RWPE2 (cell line): ENCODE measurements at regions not wholly inside any gene's neighbourhood (a gene's known extent, or its start where the extent isn't known, plus 50 kb on each side); places are given as distances from the start of the nearest gene placed in this dataset.

Experiments used
- ATAC-seq: fragments of 200-7000 bp; cut with Tn5 transposase; 3 replicates; pipeline ENCODE4 v1.9.1; 2021; ENCODE audit warnings: low read depth
- DNase-seq: peaks from one replicate; pipeline ENCODE4 v3.0.0-alpha.2; 2020; ENCODE audit warnings: low spot score
- H3K27ac ChIP-seq: fragments of 450-650 bp; 2 replicates; pipeline ENCODE4 v1.5.1; 2017; ENCODE audit warnings: mild to moderate bottlenecking; ENCODE audit not compliant: poor library complexity, severe bottlenecking
- H3K27me3 ChIP-seq: fragments of 250-450 bp; sonication (Bioruptor Pico); 2 replicates; pipeline ENCODE4 v1.5.1; 2021; ENCODE audit warnings: mild to moderate bottlenecking, moderate library complexity; ENCODE audit not compliant: insufficient read depth, poor library complexity, severe bottlenecking
- H3K36me3 ChIP-seq: fragments of 250-450 bp; sonication (Bioruptor Pico); 2 replicates; pipeline ENCODE4 v1.5.1; 2020; ENCODE audit warnings: low read depth, mild to moderate bottlenecking, moderate library complexity
- H3K4me1 ChIP-seq: fragments of 250-450 bp; sonication (Bioruptor Pico); 2 replicates; pipeline ENCODE4 v1.5.1; 2021; ENCODE audit warnings: mild to moderate bottlenecking, moderate library complexity; ENCODE audit not compliant: insufficient read depth, poor library complexity, severe bottlenecking
- H3K4me3 ChIP-seq: fragments of 250-450 bp; sonication (Bioruptor Pico); 2 replicates; pipeline ENCODE4 v1.5.1; 2021; ENCODE audit warnings: mild to moderate bottlenecking, moderate library complexity; ENCODE audit not compliant: severe bottlenecking
- H3K9me3 ChIP-seq: fragments of 250-450 bp; sonication (Bioruptor Pico); 2 replicates; pipeline ENCODE4 v1.5.1; 2021; ENCODE audit warnings: mild to moderate bottlenecking, moderate library complexity; ENCODE audit not compliant: severe bottlenecking
- TF ChIP-seq, protein P1 (sequence below): fragments of 450-650 bp; IDR thresholded peaks from one replicate; pipeline ENCODE4 v1.5.1; 2017; ENCODE audit warnings: mild to moderate bottlenecking, moderate library complexity; ENCODE audit not compliant: poor library complexity, severe bottlenecking

DNA sequence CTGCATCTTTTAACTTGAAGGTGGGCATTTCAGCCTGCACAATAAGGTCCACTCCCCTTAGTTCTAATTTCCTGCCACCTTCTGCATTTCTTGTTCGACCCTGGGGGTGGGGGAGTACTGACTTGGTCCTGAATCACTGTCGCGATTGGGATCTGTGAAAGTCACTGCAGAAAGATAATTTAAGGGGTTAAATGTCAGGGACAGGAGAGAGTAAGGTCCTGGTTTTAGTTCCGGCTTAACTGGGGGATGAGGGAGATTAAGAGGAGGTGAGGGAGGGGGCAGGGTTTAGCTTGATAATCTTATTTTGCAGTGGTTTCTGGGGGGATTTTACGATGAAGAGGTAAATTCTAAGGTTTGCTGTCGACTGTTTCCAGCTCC is 128.1 kb downstream of the MRPS6 start:
- TF ChIP-seq, protein P1, sequence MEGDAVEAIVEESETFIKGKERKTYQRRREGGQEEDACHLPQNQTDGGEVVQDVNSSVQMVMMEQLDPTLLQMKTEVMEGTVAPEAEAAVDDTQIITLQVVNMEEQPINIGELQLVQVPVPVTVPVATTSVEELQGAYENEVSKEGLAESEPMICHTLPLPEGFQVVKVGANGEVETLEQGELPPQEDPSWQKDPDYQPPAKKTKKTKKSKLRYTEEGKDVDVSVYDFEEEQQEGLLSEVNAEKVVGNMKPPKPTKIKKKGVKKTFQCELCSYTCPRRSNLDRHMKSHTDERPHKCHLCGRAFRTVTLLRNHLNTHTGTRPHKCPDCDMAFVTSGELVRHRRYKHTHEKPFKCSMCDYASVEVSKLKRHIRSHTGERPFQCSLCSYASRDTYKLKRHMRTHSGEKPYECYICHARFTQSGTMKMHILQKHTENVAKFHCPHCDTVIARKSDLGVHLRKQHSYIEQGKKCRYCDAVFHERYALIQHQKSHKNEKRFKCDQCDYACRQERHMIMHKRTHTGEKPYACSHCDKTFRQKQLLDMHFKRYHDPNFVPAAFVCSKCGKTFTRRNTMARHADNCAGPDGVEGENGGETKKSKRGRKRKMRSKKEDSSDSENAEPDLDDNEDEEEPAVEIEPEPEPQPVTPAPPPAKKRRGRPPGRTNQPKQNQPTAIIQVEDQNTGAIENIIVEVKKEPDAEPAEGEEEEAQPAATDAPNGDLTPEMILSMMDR, result no peak

DNA sequence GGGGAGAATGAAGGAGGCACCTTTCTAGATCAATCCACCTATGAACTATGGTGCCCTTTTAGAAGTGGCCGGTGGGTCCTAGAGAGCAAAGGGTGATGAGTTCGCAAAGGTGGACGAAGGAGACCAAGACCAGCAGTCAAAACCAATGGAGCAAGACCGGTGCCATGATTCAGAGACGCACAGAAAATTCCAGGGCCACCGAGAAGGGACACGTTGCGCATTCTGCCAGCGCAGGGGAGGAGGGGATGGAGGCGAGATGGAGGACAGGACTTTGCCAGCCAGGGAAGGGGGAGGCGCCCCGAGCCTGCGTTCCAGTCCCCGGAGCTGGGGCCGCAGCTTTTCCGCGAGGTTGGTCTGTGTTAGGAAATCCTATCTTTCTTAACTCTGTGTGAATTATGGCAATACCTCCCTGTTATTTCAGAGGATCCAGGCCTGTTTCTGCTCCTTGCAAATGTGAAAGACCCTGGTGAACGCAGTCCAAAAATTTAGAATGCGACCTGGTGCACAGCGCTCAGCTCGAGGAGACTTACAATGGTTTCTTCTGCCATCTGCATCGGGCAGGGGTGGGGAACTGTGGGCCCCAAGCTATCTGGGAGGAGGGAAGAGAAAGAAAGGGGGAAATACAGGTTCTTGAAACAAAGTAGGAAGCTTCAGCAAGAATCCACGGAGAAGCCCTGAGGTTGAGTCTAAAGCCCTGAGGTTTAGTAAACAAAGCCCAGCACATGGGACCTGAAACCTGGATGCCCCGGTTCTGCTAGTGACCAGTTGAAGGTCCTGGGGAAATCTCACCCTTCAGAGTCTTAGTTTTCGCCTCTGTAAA is 129.4 kb downstream of the MRPS6 start:
- H3K4me3 ChIP-seq, result no peak overlapping the region
- TF ChIP-seq, protein P1, result no peak
- H3K9me3 ChIP-seq, result no peaks in the 10 kb centered on the region
- no peaks in the 10 kb centered on the region for H3K4me1 ChIP-seq
- H3K27ac ChIP-seq, result no peak overlapping the region
- H3K36me3 ChIP-seq, result no peaks in the 10 kb centered on the region
- no peaks in the 10 kb centered on the region for H3K27me3 ChIP-seq
- DNase-seq (no peak), ATAC-seq (no peak)

More for the DNA sequence above, 128.1 kb downstream of the MRPS6 start:
- no peak for ATAC-seq
- H3K4me1 ChIP-seq, result no peaks in the 10 kb centered on the region
- H3K27ac ChIP-seq, result no peak overlapping the region
- H3K9me3 ChIP-seq, result no peaks in the 10 kb centered on the region
- peak overlapping the region; percentile 10 for H3K4me3 ChIP-seq
- no peak for DNase-seq
- no peaks in the 10 kb centered on the region for H3K36me3 ChIP-seq
- H3K27me3 ChIP-seq, result no peaks in the 10 kb centered on the region

DNA sequence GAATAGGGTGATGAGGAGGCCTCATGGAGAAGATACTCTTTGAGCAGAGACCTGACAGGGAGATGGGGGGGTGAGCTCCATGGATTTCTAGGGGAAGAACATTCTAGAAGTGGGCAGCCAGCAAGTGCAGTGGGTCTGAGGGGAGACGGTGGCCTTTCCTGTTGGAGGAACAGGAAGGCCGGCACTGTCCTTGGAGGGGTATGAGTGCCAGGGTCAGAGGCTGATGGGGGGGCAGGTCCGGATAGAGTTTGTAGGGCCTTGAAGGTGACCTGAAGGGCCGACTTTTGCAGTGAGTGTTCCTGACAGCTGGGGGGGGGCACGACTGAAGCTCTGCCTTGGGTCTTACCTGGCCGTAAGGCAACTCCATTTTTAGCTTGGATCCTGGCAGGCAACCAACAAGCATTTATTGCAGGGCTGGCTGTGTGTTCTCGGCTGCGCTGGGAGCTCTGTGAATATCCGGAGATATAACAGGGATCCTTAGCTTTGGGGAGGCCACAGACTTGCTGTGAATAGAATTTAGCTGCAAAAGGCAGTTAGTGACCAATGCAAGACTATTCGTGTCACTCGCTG is 130.6 kb downstream of the MRPS6 start:
- TF ChIP-seq, protein P1, result no peak
- Histone ChIP-seq H3K27me3 (no peaks in the 10 kb centered on the region), H3K4me3 (no peak overlapping the region), H3K27ac (no peak overlapping the region), H3K9me3 (no peaks in the 10 kb centered on the region), H3K36me3 (no peaks in the 10 kb centered on the region), H3K4me1 (no peaks in the 10 kb centered on the region)
- ATAC-seq, result no peak
- DNase-seq, result no peak

DNA sequence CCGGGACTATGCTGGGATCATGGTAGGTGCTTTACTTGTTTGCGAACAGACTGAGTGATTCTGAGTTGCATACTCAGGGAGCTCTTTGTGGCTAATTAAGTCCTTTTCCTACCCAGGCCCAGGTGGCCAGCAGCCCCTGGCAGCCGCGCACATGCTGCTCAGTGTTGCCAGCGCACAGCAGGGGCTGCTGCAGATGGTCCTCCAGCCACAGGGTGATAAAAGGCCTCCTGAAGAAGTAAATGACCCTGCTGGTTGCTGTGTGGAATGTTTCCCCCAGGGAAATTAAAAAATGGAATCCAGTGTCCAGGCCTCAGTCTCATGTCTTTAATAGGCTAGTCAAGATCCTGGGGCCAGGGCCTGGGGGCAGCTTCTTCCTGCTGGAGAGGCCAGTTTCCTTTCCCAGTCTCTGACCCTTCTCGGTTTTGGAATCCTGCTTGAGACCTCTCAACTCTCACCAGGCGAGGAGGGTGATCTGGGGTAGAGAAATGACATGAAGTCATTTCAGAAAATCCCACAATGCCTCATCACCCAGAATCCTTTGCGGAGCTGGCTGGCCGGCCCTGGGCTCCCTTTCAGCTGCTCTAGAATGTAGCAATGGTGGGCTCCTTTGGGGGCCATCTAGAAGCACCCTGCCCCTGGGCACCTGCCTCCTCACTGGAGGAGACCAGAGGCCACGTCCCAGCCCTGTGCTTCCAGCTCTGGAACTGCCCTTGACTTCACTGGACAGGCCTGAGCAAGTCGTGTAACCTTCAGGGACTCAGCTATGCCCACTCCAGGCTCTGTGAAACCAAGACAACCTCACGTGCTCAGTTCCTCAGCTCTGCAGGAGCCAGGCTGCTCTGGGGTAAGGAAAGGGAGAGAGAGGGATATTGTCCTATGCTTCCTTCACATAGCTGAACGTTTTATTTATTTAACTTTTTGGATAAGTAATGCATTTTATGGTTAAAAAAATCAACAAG is 131.4 kb downstream of the MRPS6 start:
- H3K27ac ChIP-seq, result no peak overlapping the region
- ATAC-seq (no peak), DNase-seq (no peak)
- no peak overlapping the region for H3K4me3 ChIP-seq
- H3K36me3 ChIP-seq, result no peaks in the 10 kb centered on the region
- TF ChIP-seq, protein P1, result no peak
- H3K4me1 ChIP-seq, result no peaks in the 10 kb centered on the region
- H3K27me3 ChIP-seq, result no peaks in the 10 kb centered on the region
- no peaks in the 10 kb centered on the region for H3K9me3 ChIP-seq
